ENCODE measurements at regions not wholly inside any gene's neighbourhood (a gene's known extent, or its start where the extent isn't known, plus 50 kb on each side); places are given as distances from the start of the nearest gene placed in this dataset.

DNA sequence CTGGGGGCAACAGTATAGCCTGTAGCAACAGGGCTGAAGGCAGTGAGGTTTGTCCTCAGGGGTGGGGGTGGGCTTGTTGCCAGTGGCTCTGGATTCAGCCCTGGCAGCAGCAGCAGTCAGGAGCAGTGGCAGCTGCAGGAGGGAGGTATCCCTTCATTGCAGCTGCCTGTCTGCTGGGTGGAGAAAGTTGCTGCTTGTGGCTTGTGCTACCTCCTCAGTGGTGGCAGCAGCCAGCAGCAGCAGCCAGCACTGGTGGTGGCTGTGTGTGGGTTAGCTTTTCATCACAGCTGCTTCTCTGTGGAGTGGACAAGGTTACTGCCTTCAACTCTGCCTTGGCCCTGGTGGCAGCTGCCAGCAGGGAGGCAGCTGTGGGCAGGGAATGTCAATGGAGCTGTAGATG is 94.9 kb downstream of the ARL6IP6 start:
- Histone ChIP-seq H3K9me3 (ENCODE audit: low read length) (peaks cover 18% of the 10 kb centered on the region; the same call in 1 of the 2 replicates), H3K27me3 (ENCODE audit: control insufficient read depth in 1 of 2, insufficient read depth in 2 of 2, low read length in 2 of 2) (0 out of 5 replicates have a peak, but pooled peaks cover 0 to 4% of the 10 kb centered on the region in 2 experiments), H2AFZ (ENCODE audit: low read length) (no peak overlapping the region), H4K20me1 (ENCODE audit: insufficient read depth, low read length) (no peaks in the 10 kb centered on the region), H3K27ac (ENCODE audit: extremely low read length, insufficient read depth, low read length) (no peak overlapping the region), H3K4me1 (ENCODE audit: insufficient read depth, low read length) (no peaks in the 10 kb centered on the region), H3K36me3 (replicated peaks in 1 of 2; ENCODE audit: control insufficient read depth in 1 of 2, insufficient read depth in 2 of 2, low read length in 2 of 2) (no peaks in the 10 kb centered on the region), H3K4me2 (ENCODE audit: low read depth, low read length) (no peak overlapping the region), H3K79me2 (ENCODE audit: insufficient read depth, low read length) (no peaks in the 10 kb centered on the region), H3K9ac (ENCODE audit: insufficient read depth, low read depth, low read length) (no peak overlapping the region), H3K4me3 (replicated peaks in 1 of 3; ENCODE audit: insufficient read depth in 1 of 3, low read depth in 2 of 3, low read length in 3 of 3) (no peak overlapping the region)
- in situ Hi-C loops (cut with HindIII; ENCODE audit: extremely low pct_ligation_motif_present, low pct_unique_long_range_greater_than_20kb): no loop called here
- ATAC-seq (peak; percentile 31; the same call in 2 of the 3 replicates), FAIRE-seq (no peak), DNase-seq (ENCODE audit: low spot score) (no peak)
- ChIA-PET POLR2A (no interaction called here), CTCF (ENCODE audit: low intra/inter-chr PET ratio, low total read pairs) (no interaction called here)
- TF ChIP-seq, protein P1, sequence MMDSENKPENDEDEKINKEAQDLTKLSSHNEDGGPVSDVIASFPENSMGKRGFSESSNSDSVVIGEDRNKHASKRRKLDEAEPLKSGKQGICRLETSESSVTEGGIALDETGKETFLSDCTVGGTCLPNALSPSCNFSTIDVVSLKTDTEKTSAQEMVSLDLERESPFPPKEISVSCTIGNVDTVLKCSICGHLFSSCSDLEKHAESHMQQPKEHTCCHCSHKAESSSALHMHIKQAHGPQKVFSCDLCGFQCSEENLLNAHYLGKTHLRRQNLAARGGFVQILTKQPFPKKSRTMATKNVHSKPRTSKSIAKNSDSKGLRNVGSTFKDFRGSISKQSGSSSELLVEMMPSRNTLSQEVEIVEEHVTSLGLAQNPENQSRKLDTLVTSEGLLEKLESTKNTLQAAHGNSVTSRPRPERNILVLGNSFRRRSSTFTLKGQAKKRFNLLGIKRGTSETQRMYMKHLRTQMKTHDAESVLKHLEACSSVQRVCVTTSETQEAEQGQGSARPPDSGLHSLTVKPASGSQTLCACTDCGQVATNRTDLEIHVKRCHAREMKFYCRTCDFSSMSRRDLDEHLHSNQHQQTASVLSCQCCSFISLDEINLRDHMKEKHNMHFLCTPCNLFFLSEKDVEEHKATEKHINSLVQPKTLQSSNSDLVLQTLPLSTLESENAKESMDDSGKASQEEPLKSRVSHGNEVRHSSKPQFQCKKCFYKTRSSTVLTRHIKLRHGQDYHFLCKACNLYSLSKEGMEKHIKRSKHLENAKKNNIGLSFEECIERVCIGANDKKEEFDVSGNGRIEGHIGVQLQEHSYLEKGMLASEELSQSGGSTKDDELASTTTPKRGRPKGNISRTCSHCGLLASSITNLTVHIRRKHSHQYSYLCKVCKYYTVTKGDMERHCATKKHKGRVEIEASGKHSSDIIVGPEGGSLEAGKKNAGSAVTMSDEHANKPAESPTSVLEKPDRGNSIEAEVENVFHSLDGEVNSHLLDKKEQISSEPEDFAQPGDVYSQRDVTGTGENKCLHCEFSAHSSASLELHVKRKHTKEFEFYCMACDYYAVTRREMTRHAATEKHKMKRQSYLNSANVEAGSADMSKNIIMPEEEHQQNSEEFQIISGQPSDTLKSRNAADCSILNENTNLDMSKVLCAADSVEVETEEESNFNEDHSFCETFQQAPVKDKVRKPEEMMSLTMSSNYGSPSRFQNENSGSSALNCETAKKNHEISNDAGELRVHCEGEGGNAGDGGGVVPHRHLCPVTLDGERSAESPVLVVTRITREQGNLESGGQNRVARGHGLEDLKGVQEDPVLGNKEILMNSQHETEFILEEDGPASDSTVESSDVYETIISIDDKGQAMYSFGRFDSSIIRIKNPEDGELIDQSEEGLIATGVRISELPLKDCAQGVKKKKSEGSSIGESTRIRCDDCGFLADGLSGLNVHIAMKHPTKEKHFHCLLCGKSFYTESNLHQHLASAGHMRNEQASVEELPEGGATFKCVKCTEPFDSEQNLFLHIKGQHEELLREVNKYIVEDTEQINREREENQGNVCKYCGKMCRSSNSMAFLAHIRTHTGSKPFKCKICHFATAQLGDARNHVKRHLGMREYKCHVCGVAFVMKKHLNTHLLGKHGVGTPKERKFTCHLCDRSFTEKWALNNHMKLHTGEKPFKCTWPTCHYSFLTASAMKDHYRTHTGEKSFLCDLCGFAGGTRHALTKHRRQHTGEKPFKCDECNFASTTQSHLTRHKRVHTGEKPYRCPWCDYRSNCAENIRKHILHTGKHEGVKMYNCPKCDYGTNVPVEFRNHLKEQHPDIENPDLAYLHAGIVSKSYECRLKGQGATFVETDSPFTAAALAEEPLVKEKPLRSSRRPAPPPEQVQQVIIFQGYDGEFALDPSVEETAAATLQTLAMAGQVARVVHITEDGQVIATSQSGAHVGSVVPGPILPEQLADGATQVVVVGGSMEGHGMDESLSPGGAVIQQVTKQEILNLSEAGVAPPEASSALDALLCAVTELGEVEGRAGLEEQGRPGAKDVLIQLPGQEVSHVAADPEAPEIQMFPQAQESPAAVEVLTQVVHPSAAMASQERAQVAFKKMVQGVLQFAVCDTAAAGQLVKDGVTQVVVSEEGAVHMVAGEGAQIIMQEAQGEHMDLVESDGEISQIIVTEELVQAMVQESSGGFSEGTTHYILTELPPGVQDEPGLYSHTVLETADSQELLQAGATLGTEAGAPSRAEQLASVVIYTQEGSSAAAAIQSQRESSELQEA (CRISPR knock-in tag; IDR thresholded peaks at IDR 0.05; ENCODE audit: not compliant biosample characterization): no peak
- TF ChIP-seq HOMEZ (CRISPR knock-in tag; IDR thresholded peaks at IDR 0.05; ENCODE audit: low read depth) (no peak), GABPA (IDR thresholded peaks at IDR 0.05; ENCODE audit: low read depth, low read length) (no peak), GABPA (CRISPR knock-in tag; IDR thresholded peaks at IDR 0.05; ENCODE audit: low read depth) (no peak), KDM3A (CRISPR knock-in tag; IDR thresholded peaks at IDR 0.05; ENCODE audit: low read depth) (no peak), HOXA5 (CRISPR knock-in tag; IDR thresholded peaks at IDR 0.05) (no peak), KLF9 (CRISPR knock-in tag; IDR thresholded peaks at IDR 0.05; ENCODE audit: low read depth) (no peak)
- intact Hi-C loops (cut with micrococcal nuclease; ENCODE audit: unreplicated experiment): no loop called here
- BruUV-seq (replicated peaks): no TSS peak

Small RNA genes lying in the stretch of these regions (small RNA-seq; reads per million reads assigned to genes)
- gene AC009969.1 (ENCODE audit: insufficient read depth in 2 of 3, insufficient read length in 3 of 3, low read depth in 2 of 3, low replicate concordance in 1 of 3) (0 reads per million in 3 experiments), gene AC079150.2 (ENCODE audit: insufficient read depth in 2 of 3, insufficient read length in 3 of 3, low read depth in 2 of 3, low replicate concordance in 1 of 3) (0 reads per million in 3 experiments)

Data from HepG2 (cell line).